GM23338 (cell line): ENCODE measurements at regions not wholly inside any gene's neighbourhood (a gene's known extent, or its start where the extent isn't known, plus 50 kb on each side); places are given as distances from the start of the nearest gene placed in this dataset.

Experiments used
- CREB1 ChIP-seq: fragments of 250-450 bp; sonication (Bioruptor Pico); IDR thresholded peaks from 2 replicates; pipeline ENCODE4 v1.5.0; 2020; ENCODE audit warnings: low read depth, mild to moderate bottlenecking, moderate library complexity
- CTCF ChIP-seq, 2 experiments: fragments of 200-600 bp in 1 of 2; sonication (generic) in 1 of 2; conservative IDR thresholded peaks; 2 replicates each; pipeline versions ENCODE4 v1.5.1 to v1.6.1; 2016 to 2017; ENCODE audit warnings: antibody characterized with exemption in 2 of 2, low read depth in 2 of 2, mild to moderate bottlenecking in 2 of 2, moderate library complexity in 1 of 2
- ETS1 ChIP-seq: IDR thresholded peaks from 2 replicates; pipeline ENCODE4 v1.6.1; 2016; ENCODE audit warnings: antibody characterized with exemption
- EZH2 ChIP-seq: fragments of 200-600 bp; sonication (generic); IDR thresholded peaks from one replicate; pipeline ENCODE4 v1.8.0; 2017; ENCODE audit warnings: antibody characterized with exemption, mild to moderate bottlenecking, low read depth; ENCODE audit not compliant: unreplicated experiment
- EZH2phosphoT487 ChIP-seq: fragments of 200-600 bp; sonication (generic); IDR thresholded peaks from one replicate; pipeline ENCODE4 v1.8.1; 2018; ENCODE audit warnings: antibody characterized with exemption; ENCODE audit not compliant: unreplicated experiment
- JUNB ChIP-seq: IDR thresholded peaks from one replicate; pipeline ENCODE4 v1.6.1; 2016; ENCODE audit warnings: antibody characterized with exemption; ENCODE audit not compliant: unreplicated experiment
- NANOG ChIP-seq: IDR thresholded peaks from 2 replicates; pipeline ENCODE4 v1.6.1; 2016; ENCODE audit warnings: antibody characterized with exemption, borderline replicate concordance
- POLR2AphosphoS5 ChIP-seq: IDR thresholded peaks from 2 replicates; pipeline ENCODE4 v1.6.1; 2016; ENCODE audit warnings: antibody characterized with exemption, low read depth
- REST ChIP-seq: IDR thresholded peaks from one replicate; pipeline ENCODE4 v1.6.1; 2018; ENCODE audit warnings: antibody characterized with exemption; ENCODE audit not compliant: unreplicated experiment
- STAT1 ChIP-seq: IDR thresholded peaks from one replicate; pipeline ENCODE4 v1.6.1; 2016; ENCODE audit warnings: antibody characterized with exemption; ENCODE audit not compliant: unreplicated experiment
- ZNF114 ChIP-seq: fragments of 250-450 bp; sonication (Bioruptor Pico); IDR thresholded peaks from 2 replicates; pipeline ENCODE4 v1.5.0; 2020; ENCODE audit warnings: mild to moderate bottlenecking, moderate library complexity
- ZNF331 ChIP-seq: fragments of 250-450 bp; sonication (Bioruptor Pico); IDR thresholded peaks from 2 replicates; pipeline ENCODE4 v1.5.0; 2020; ENCODE audit warnings: low read depth, mild to moderate bottlenecking, moderate library complexity

GRCh38 chr18:29874519-29875098 lies 1167.9 kb downstream of the DSC3 start:
- TF ChIP-seq CTCF (conservative IDR thresholded peaks at IDR 0.05; ENCODE audit: low read depth in 2 of 2) (peak; percentile 71 to 78), EZH2 (no peak), REST (no peak), ETS1 (no peak), CREB1 (no peak), POLR2AphosphoS5 (no peak), EZH2phosphoT487 (no peak), JUNB (no peak), ZNF114 (CRISPR knock-in tag) (no peak), NANOG (no peak), ZNF331 (CRISPR knock-in tag) (no peak), STAT1 (no peak)
